Nephron progenitor cell (in vitro differentiated cells): ENCODE measurements at regions not wholly inside any gene's neighbourhood (a gene's known extent, or its start where the extent isn't known, plus 50 kb on each side); places are given as distances from the start of the nearest gene placed in this dataset.

ENCODE experiments used
- DNase-seq: peaks from one replicate; pipeline ENCODE4 v3.0.0; 2021
- H3K27ac Mint-ChIP-seq: 2 replicates; pipeline ENCODE4 v1.8.0; 2021; ENCODE audit warnings: mild to moderate bottlenecking, moderate library complexity, mixed read lengths
- H3K27me3 Mint-ChIP-seq: 2 replicates; pipeline ENCODE4 v1.8.0; 2021; ENCODE audit warnings: mild to moderate bottlenecking, low read depth, mixed read lengths; ENCODE audit not compliant: poor library complexity
- H3K36me3 Mint-ChIP-seq: 2 replicates; pipeline ENCODE4 v1.8.0; 2021; ENCODE audit warnings: low read depth, mixed read lengths
- H3K4me1 Mint-ChIP-seq: 2 replicates; pipeline ENCODE4 v1.8.0; 2021; ENCODE audit warnings: mixed read lengths
- H3K4me3 Mint-ChIP-seq: 2 replicates; pipeline ENCODE4 v1.8.0; 2021; ENCODE audit warnings: mild to moderate bottlenecking, moderate library complexity, mixed read lengths
- H3K9me3 Mint-ChIP-seq: 2 replicates; pipeline ENCODE4 v1.8.0; 2021; ENCODE audit warnings: mild to moderate bottlenecking, moderate library complexity, mixed read lengths
- TF ChIP-seq, protein P1 (sequence below): fragments of 200-600 bp; sonication (generic); IDR thresholded peaks from 2 replicates; pipeline ENCODE4 v1.5.0; 2021; ENCODE audit warnings: antibody characterized with exemption

DNA sequence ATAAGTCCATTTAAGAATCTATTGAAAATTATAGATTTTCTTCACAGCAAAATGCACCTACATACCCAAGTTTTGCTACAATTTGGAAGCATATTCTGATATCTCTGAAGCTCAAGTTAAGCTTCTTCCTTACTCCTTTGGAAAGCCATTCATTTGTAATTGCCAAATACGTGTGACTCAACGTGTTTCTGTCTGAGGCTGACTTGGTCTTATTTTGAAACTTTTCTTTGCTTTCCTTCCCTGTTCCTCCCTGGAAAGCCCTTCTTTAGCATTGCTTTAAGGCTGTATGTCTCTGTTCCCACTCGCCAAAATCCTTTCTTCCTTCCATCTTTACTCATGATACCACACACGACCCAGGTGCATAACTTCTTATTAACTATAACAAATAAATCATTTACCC is 232.0 kb downstream of the ZBBX start:
- H3K27ac Mint-ChIP-seq: no peak overlapping the region
- H3K27me3 Mint-ChIP-seq: no peaks in the 10 kb centered on the region
- no peak overlapping the region for H3K4me3 Mint-ChIP-seq
- H3K4me1 Mint-ChIP-seq: no peaks in the 10 kb centered on the region
- TF ChIP-seq, protein P1, sequence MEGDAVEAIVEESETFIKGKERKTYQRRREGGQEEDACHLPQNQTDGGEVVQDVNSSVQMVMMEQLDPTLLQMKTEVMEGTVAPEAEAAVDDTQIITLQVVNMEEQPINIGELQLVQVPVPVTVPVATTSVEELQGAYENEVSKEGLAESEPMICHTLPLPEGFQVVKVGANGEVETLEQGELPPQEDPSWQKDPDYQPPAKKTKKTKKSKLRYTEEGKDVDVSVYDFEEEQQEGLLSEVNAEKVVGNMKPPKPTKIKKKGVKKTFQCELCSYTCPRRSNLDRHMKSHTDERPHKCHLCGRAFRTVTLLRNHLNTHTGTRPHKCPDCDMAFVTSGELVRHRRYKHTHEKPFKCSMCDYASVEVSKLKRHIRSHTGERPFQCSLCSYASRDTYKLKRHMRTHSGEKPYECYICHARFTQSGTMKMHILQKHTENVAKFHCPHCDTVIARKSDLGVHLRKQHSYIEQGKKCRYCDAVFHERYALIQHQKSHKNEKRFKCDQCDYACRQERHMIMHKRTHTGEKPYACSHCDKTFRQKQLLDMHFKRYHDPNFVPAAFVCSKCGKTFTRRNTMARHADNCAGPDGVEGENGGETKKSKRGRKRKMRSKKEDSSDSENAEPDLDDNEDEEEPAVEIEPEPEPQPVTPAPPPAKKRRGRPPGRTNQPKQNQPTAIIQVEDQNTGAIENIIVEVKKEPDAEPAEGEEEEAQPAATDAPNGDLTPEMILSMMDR: no peak
- H3K9me3 Mint-ChIP-seq: no peaks in the 10 kb centered on the region
- H3K36me3 Mint-ChIP-seq: no peaks in the 10 kb centered on the region
- no peak for DNase-seq

DNA sequence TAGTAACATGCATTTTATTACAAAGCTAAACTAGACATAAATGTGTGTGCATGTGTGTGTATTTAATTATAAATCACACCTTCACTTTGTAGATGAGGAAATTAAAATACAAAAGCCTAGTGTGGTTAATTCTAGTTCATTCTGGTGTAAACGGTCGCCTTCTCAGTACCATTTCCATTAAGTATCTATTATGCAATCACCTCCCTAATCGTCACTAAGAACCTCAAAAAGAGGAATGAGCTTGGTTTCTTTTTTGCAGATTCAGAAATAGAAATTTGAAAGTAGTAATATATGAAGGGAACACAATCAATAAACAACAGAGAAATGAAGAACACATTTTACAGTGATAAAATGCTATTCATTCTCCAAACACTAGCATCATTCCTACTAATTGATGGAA is 233.2 kb downstream of the ZBBX start:
- TF ChIP-seq, protein P1: no peak

DNA sequence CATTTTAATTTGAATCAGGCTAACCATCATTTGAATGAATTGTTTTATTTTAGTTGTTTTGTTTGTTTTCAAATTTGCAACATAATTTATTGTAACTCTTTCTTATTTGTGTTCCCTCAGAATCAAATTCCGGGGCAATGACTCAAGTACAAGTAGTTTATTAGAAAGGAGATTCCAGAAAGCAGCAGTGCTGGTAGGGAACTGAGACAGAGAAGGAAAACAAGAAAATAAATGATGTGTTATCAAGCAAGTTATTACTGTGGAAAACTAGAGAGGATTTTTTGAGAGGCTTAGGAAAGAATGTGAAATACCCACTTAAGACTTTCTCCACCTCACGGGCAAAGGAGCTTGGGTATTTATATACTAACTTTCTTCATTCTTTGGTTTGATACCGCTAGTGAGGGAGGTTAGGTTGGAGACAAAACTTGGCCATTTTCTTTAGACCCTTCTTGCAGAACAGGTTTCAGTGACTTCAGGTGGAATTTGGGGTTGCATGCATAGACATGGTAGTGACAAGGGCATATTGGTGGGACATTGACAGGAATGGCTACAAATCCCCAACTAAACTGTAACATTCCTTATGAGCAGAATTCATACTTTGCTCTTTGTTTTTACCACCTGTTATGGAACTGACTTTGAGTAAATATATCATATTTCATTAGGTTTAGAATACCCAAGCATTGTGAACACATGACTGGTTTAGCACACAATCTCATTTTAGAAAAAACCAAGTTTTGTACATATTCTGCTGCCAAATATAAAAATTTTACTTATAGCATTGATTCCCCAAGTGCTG is 254.3 kb downstream of the ZBBX start:
- H3K9me3 Mint-ChIP-seq: peaks cover 12% of the 10 kb centered on the region
- no peak overlapping the region for H3K4me3 Mint-ChIP-seq
- H3K36me3 Mint-ChIP-seq: no peaks in the 10 kb centered on the region
- no peak for DNase-seq
- H3K4me1 Mint-ChIP-seq: no peaks in the 10 kb centered on the region
- TF ChIP-seq, protein P1: no peak
- no peaks in the 10 kb centered on the region for H3K27me3 Mint-ChIP-seq
- H3K27ac Mint-ChIP-seq: no peak overlapping the region

More for the DNA sequence above, 233.2 kb downstream of the ZBBX start:
- H3K27me3 Mint-ChIP-seq: no peaks in the 10 kb centered on the region
- H3K4me3 Mint-ChIP-seq: no peak overlapping the region
- no peaks in the 10 kb centered on the region for H3K36me3 Mint-ChIP-seq
- H3K9me3 Mint-ChIP-seq: no peaks in the 10 kb centered on the region
- DNase-seq: no peak
- H3K27ac Mint-ChIP-seq: no peak overlapping the region
- H3K4me1 Mint-ChIP-seq: no peaks in the 10 kb centered on the region

DNA sequence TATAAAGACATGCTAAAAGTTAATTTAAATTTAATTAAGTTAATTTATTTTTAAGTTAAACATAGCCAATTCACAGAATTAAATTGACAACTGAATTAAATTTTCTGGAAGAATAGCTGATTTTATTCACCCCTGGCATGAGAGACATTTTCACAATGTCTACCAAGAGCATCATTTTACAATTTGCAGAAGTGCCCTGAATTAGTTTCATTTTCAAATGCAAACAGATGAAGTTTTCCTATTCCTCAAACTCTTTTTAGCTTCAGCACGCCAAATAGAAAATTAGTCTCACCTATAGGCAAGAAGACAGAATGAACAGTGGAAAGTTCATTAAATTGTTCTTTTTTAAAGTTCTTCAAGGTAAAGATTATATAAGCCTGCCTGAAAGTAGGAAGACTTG is 259.3 kb downstream of the ZBBX start:
- H3K9me3 Mint-ChIP-seq: peaks cover 4% of the 10 kb centered on the region
- H3K27ac Mint-ChIP-seq: no peak overlapping the region
- H3K4me1 Mint-ChIP-seq: no peaks in the 10 kb centered on the region
- H3K4me3 Mint-ChIP-seq: no peak overlapping the region
- TF ChIP-seq, protein P1: no peak
- DNase-seq: no peak
- no peaks in the 10 kb centered on the region for H3K27me3 Mint-ChIP-seq
- H3K36me3 Mint-ChIP-seq: no peaks in the 10 kb centered on the region

DNA sequence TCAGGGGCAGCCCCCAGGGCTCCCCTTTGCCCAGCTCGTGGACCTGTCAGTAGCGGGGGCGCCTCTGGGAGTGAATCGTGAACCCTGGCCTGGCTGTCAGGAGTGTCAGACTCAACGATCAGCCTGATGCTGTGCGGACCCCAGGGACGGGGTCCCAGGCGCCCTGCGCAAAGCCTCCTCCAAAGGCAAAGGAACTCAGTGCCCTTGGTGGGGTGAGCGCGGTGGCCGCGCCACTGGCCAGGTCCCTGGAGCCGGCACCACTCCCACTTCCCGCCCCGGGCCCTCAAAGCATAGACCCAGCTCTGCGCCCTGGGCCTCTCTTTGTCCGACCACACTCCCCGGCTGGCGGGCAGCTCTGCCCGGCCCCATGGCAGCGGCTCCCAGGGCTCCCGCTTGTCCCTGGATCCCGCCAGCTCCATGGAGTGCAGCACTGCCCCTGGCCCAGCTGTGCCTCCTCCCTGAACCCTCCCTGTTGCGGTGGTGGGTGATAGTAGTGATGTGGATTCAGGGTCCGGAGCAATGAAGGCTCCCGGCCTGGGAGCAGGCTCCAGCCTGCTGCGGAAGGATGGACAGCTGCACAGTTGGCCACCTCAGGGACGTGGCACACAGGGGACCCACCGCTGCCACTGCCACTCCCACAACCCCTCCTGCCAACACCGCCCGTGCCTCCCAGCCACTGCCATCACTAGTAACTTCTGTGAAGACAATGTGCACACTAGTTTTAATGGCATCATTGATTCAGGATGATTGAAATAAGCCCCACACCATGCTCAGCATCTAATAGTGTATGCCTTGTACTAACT is 263.8 kb downstream of the ZBBX start:
- Mint-ChIP-seq H3K27ac (no peak overlapping the region), H3K36me3 (no peaks in the 10 kb centered on the region), H3K27me3 (no peaks in the 10 kb centered on the region), H3K4me3 (no peak overlapping the region), H3K4me1 (peaks cover 20% of the 10 kb centered on the region), H3K9me3 (no peaks in the 10 kb centered on the region)
- TF ChIP-seq, protein P1: no peak
- no peak for DNase-seq
